ENCODE measurements at regions not wholly inside any gene's neighbourhood (a gene's known extent, or its start where the extent isn't known, plus 50 kb on each side); places are given as distances from the start of the nearest gene placed in this dataset.

- no peak for TF ChIP-seq CTCF (IDR thresholded peaks at IDR 0.05)
- no peak for TF ChIP-seq POLR2A (IDR thresholded peaks at IDR 0.05)
Observed at GRCh38 chr13:47350334-47351124, 453.7 kb upstream of the HTR2A start.
